ENCODE measurements at regions not wholly inside any gene's neighbourhood (a gene's known extent, or its start where the extent isn't known, plus 50 kb on each side); places are given as distances from the start of the nearest gene placed in this dataset.

DNA sequence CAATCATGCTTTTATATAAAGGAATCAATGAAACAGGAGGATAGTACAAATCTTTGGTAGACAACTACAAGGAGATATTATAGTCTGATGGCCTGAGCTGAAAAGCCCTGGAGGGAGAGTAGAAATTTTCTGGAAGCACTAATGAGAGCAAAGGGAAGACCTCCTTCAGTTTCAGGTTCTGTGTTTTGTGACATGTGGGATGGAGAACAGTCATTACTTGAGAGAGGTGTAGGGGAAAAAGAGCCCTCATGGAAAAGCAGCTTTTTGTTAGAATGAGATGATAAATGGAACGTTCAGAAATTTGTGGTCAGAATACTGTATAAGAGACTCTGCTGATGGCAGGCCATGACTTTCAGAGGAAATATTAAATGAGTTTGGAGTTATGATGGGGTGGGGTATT lies 360.6 kb upstream of the MEF2C start:
- no peak for DNase-seq (ENCODE audit: extremely low spot score, unreplicated experiment)
- Mint-ChIP-seq H3K36me3 (ENCODE audit: unreplicated experiment) (no peaks in the 10 kb centered on the region), H3K9me3 (ENCODE audit: unreplicated experiment) (no peaks in the 10 kb centered on the region), H3K27me3 (ENCODE audit: unreplicated experiment) (no peaks in the 10 kb centered on the region), H3K4me3 (ENCODE audit: unreplicated experiment) (no peak overlapping the region), H3K27ac (ENCODE audit: unreplicated experiment) (no peak overlapping the region), H3K4me1 (ENCODE audit: unreplicated experiment) (no peaks in the 10 kb centered on the region)
- no peak for TF ChIP-seq CTCF (IDR thresholded peaks at IDR 0.05)

DNA sequence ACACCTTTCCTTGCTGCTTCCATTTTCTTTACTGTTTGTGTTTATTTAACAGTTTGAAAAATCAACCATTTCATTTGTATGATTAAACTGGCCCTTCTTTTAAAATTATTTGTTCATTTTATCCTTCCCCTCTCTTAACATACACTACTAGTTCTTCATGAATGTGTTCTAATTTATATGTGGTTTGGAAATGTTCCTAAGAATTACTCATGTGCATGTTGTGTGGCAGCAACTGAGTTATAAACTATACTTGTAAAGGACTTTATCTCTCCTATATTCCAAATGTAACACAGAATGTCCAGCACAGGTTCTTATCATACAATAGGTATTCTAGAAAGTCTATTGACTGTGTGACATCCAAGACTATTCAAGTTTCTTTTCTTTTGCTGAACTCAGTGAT lies 358.2 kb upstream of the MEF2C start:
- Mint-ChIP-seq H3K4me1 (ENCODE audit: unreplicated experiment) (no peaks in the 10 kb centered on the region), H3K27me3 (ENCODE audit: unreplicated experiment) (no peaks in the 10 kb centered on the region), H3K4me3 (ENCODE audit: unreplicated experiment) (no peak overlapping the region), H3K27ac (ENCODE audit: unreplicated experiment) (no peak overlapping the region), H3K36me3 (ENCODE audit: unreplicated experiment) (no peaks in the 10 kb centered on the region), H3K9me3 (ENCODE audit: unreplicated experiment) (no peaks in the 10 kb centered on the region)
- TF ChIP-seq CTCF (IDR thresholded peaks at IDR 0.05): no peak
- no peak for DNase-seq (ENCODE audit: extremely low spot score, unreplicated experiment)

DNA sequence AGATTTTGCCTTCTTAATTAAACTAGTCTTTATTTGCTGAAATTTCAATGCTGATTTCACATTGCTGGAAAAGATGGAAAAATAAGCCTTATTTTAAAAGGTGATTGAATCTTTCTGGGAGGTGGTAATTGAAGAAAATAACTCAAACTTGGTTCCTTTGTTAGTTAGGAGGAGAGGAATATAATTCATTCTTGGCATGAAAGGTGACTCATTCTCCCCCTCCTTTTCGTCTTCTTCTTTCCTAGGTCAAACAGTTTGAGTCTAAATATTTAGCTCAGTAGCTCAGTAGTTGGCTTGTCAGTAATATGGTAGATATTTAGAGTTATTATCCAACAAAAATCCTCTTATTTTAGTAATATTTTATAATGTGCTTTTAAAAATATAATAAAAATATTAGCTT lies 353.9 kb upstream of the MEF2C start:
- no peak overlapping the region for H3K4me3 Mint-ChIP-seq (ENCODE audit: unreplicated experiment)
- H3K4me1 Mint-ChIP-seq (ENCODE audit: unreplicated experiment): peaks cover 7% of the 10 kb centered on the region
- no peaks in the 10 kb centered on the region for H3K9me3 Mint-ChIP-seq (ENCODE audit: unreplicated experiment)
- H3K27me3 Mint-ChIP-seq (ENCODE audit: unreplicated experiment): no peaks in the 10 kb centered on the region
- no peaks in the 10 kb centered on the region for H3K36me3 Mint-ChIP-seq (ENCODE audit: unreplicated experiment)
- no peak overlapping the region for H3K27ac Mint-ChIP-seq (ENCODE audit: unreplicated experiment)
- DNase-seq (ENCODE audit: extremely low spot score, unreplicated experiment): no peak
- TF ChIP-seq CTCF (IDR thresholded peaks at IDR 0.05): no peak

DNA sequence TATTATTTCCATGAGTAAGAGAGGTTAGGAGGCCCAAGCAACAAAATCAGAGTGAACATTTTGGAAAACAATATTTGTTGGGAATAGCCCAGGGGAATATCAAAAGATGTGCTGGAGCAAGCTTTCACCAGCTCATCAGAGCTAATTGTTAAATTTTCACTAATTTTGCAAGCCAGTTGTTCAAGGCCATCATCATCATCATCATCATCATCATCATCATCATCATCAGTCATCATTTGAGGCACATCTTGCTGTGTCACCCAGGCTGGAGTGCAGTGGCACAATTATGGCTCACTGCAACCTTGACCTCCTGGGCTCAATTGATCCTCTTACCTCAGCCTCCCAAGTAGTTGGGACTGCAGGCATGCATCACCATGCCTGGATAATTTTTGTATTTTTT lies 350.5 kb upstream of the MEF2C start:
- no peak for TF ChIP-seq CTCF (IDR thresholded peaks at IDR 0.05)
- no peak for DNase-seq (ENCODE audit: extremely low spot score, unreplicated experiment)
- no peak overlapping the region for H3K27ac Mint-ChIP-seq (ENCODE audit: unreplicated experiment)
- H3K9me3 Mint-ChIP-seq (ENCODE audit: unreplicated experiment): no peaks in the 10 kb centered on the region
- H3K4me1 Mint-ChIP-seq (ENCODE audit: unreplicated experiment): peaks cover 7% of the 10 kb centered on the region
- no peaks in the 10 kb centered on the region for H3K36me3 Mint-ChIP-seq (ENCODE audit: unreplicated experiment)
- no peaks in the 10 kb centered on the region for H3K27me3 Mint-ChIP-seq (ENCODE audit: unreplicated experiment)
- H3K4me3 Mint-ChIP-seq (ENCODE audit: unreplicated experiment): no peak overlapping the region

DNA sequence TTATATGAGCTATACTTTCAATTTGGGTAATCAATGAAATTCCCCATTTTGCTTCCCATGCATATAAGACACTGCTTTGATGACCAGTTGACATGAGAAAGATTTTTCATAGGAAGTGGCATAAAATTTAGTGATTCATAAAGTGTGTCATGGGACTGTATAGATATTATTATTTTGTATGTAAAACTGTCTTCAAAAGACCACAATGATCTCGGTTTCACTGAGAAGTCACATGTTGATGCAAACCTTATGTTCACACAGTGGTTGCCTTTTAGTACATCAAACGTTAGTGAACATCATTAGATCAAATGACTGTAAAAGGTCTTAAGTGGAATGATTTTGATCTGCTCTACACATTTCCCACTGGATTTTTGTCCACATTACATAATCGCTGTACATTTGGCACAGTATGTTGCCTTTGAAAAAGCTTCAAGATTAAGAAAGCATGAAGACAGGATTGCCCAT lies 349.2 kb upstream of the MEF2C start:
- Mint-ChIP-seq H3K27me3 (ENCODE audit: unreplicated experiment) (no peaks in the 10 kb centered on the region), H3K27ac (ENCODE audit: unreplicated experiment) (no peak overlapping the region), H3K36me3 (ENCODE audit: unreplicated experiment) (no peaks in the 10 kb centered on the region), H3K9me3 (ENCODE audit: unreplicated experiment) (no peaks in the 10 kb centered on the region), H3K4me1 (ENCODE audit: unreplicated experiment) (peaks cover 7% of the 10 kb centered on the region), H3K4me3 (ENCODE audit: unreplicated experiment) (no peak overlapping the region)
- no peak for DNase-seq (ENCODE audit: extremely low spot score, unreplicated experiment)
- no peak for TF ChIP-seq CTCF (IDR thresholded peaks at IDR 0.05)
